ENCODE measurements at regions not wholly inside any gene's neighbourhood (a gene's known extent, or its start where the extent isn't known, plus 50 kb on each side); places are given as distances from the start of the nearest gene placed in this dataset.
"Not testable (repeated sequence)": the region's sequence is repeated elsewhere in the genome, so short reads cannot be mapped to it uniquely, and the experiment has no call there.

DNA sequence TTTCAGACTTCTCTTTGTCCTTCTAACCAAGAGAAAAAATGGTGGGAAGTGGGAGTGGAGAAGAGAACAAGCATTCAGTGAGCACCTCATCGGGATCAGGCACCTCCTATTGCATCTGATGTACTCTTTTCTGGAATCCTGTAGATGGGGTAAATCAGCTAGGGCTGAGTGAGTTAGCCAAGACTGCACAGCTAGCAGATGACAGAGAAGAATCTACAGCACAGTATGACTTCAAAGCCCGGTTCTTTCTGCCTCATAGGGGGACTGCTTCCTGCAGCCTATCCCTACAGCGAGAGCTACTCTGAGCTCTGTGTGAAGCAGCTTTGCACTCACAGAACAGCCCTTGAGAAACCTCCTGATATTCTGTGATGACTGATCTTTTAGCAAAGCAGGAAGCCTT is 275.2 kb upstream of the MEIS2 start:
- 17% methylated on average over 1 of the region's 3 CpGs for WGBS (ENCODE audit: insufficient coverage)
- no peak for DNase-seq (ENCODE audit: low read depth in 4 of 6, low spot score in 6 of 6)

DNA sequence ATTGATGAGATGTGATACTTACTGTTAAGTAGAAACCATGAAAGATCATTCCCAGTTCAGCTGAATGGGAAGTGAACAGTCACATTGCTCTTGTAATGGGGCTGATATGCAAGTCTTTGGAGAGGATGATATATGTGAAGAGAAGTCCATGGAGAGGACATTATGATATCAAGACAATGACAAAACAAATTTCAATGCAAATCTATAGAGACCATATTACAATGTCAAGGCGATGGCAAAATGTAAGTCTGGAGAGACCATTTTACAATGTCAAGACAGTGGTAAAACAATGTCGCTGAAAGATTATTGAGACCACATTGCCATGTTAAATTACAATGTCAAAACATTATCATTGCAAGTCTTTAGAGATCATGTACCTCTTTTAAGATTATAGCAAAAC is 277.1 kb upstream of the MEIS2 start:
- Histone ChIP-seq H3K9me3 (ENCODE audit: control insufficient read depth, insufficient read depth, low read length) (no peaks in the 10 kb centered on the region), H3K36me3 (ENCODE audit: control insufficient read depth, insufficient read depth, low read length) (no peaks in the 10 kb centered on the region), H3K4me3 (ENCODE audit: low read depth, low read length) (no peak overlapping the region), H3K4me1 (ENCODE audit: control insufficient read depth, insufficient read depth, low read length) (no peaks in the 10 kb centered on the region), H3K27ac (ENCODE audit: low read depth, low read length) (no peak overlapping the region), H3K27me3 (ENCODE audit: control insufficient read depth, insufficient read depth, low read length) (no peaks in the 10 kb centered on the region)
- DNase-seq (ENCODE audit: low read depth in 4 of 6, low spot score in 6 of 6) = no peak
- no CpG with 5 or more reads among the region's 2 CpGs for WGBS (ENCODE audit: insufficient coverage)

More for the DNA sequence above, 275.2 kb upstream of the MEIS2 start:
- Histone ChIP-seq H3K4me1 (ENCODE audit: control insufficient read depth, insufficient read depth, low read length) (no peaks in the 10 kb centered on the region), H3K4me3 (ENCODE audit: low read depth, low read length) (no peak overlapping the region), H3K27ac (ENCODE audit: low read depth, low read length) (no peak overlapping the region), H3K9me3 (ENCODE audit: control insufficient read depth, insufficient read depth, low read length) (no peaks in the 10 kb centered on the region), H3K36me3 (ENCODE audit: control insufficient read depth, insufficient read depth, low read length) (no peaks in the 10 kb centered on the region), H3K27me3 (ENCODE audit: control insufficient read depth, insufficient read depth, low read length) (no peaks in the 10 kb centered on the region)

GRCh38 chr15:37394402-37395099 is 294.2 kb upstream of the MEIS2 start:
- no peaks in the 10 kb centered on the region for H3K36me3 ChIP-seq (ENCODE audit: control insufficient read depth, insufficient read depth, low read length)
- whole genome bisulfite sequencing (ENCODE audit: insufficient coverage) = no CpG with 5 or more reads among the region's 3 CpGs
- H3K4me1 ChIP-seq (ENCODE audit: control insufficient read depth, insufficient read depth, low read length) = no peaks in the 10 kb centered on the region
- no peak overlapping the region for H3K4me3 ChIP-seq (ENCODE audit: low read depth, low read length)
- H3K27me3 ChIP-seq (ENCODE audit: control insufficient read depth, insufficient read depth, low read length) = no peaks in the 10 kb centered on the region
- DNase-seq (ENCODE audit: low read depth in 4 of 6, low spot score in 6 of 6) = no peak
- peaks cover 2% of the 10 kb centered on the region for H3K9me3 ChIP-seq (ENCODE audit: control insufficient read depth, insufficient read depth, low read length)
- no peak overlapping the region for H3K27ac ChIP-seq (ENCODE audit: low read depth, low read length)

DNA sequence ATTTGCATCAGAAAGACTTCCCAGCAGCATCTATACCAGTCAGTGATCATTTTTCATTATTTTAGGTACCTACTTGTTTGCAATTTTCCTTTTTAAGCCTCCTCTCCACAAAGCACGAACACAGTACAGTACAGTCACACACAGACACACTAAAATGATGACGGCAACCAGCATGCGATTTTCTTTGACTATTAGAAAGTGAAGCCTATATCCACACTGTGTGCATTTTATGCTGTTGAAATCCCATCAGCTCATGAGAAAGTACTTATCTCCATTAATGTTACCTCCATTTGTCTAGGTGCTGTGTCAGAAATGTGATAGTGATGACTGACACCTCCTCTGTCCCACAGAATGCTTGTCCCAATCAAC is 294.7 kb upstream of the MEIS2 start:
- no peak for DNase-seq (ENCODE audit: low read depth in 4 of 6, low spot score in 6 of 6)
- no peak overlapping the region for H3K4me3 ChIP-seq (ENCODE audit: low read depth, low read length)
- no peaks in the 10 kb centered on the region for H3K4me1 ChIP-seq (ENCODE audit: control insufficient read depth, insufficient read depth, low read length)
- H3K27ac ChIP-seq (ENCODE audit: low read depth, low read length) = no peak overlapping the region
- WGBS (ENCODE audit: insufficient coverage) = 100% methylated on average over 1 of the region's 3 CpGs
- no peaks in the 10 kb centered on the region for H3K27me3 ChIP-seq (ENCODE audit: control insufficient read depth, insufficient read depth, low read length)
- no peaks in the 10 kb centered on the region for H3K36me3 ChIP-seq (ENCODE audit: control insufficient read depth, insufficient read depth, low read length)
- H3K9me3 ChIP-seq (ENCODE audit: control insufficient read depth, insufficient read depth, low read length) = no peaks in the 10 kb centered on the region

DNA sequence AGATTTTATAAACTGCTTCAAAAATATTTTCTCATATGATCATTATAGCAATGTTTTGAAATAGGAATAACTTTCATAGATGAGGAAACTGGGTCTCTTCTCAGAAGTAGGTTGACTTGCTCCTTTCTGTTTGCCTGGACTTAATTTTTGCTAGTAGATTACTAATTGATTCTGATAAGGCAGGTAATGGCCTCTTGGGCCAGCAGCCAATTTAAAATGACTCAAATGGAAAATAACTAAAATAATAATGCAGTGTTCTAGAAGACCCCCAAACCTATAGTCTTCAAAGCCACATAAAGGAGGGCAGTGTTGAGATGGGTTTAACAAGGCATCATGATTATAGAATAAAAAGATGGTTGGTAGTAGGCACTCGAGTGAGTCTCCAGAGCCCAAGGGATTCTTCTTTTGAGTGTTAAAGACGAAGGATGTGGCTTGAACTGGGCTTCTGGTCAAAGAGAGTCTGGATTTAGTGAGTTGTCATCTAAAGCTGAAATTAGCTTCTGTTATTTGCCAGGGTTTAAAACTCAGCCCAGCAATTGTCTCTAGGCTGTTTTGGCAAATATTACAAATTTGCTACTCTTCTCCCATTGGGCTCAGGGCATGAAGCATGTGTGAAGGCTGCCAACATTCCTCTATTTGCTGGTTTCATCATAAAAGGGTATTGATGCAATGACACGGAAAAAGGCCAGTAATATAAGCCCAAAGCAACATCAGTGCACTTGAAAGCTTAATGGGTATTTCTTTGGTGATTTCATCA is 297.1 kb upstream of the MEIS2 start:
- H3K4me3 ChIP-seq (ENCODE audit: low read depth, low read length) = no peak overlapping the region
- H3K4me1 ChIP-seq (ENCODE audit: control insufficient read depth, insufficient read depth, low read length) = no peaks in the 10 kb centered on the region
- WGBS (ENCODE audit: insufficient coverage) = 86% methylated on average over 2 of the region's 3 CpGs
- peak in 1 of 6 donors; percentile 68 for DNase-seq (ENCODE audit: low read depth in 4 of 6, low spot score in 6 of 6)
- no peak overlapping the region for H3K27ac ChIP-seq (ENCODE audit: low read depth, low read length)
- H3K27me3 ChIP-seq (ENCODE audit: control insufficient read depth, insufficient read depth, low read length) = no peaks in the 10 kb centered on the region
- no peaks in the 10 kb centered on the region for H3K9me3 ChIP-seq (ENCODE audit: control insufficient read depth, insufficient read depth, low read length)
- H3K36me3 ChIP-seq (ENCODE audit: control insufficient read depth, insufficient read depth, low read length) = no peaks in the 10 kb centered on the region

DNA sequence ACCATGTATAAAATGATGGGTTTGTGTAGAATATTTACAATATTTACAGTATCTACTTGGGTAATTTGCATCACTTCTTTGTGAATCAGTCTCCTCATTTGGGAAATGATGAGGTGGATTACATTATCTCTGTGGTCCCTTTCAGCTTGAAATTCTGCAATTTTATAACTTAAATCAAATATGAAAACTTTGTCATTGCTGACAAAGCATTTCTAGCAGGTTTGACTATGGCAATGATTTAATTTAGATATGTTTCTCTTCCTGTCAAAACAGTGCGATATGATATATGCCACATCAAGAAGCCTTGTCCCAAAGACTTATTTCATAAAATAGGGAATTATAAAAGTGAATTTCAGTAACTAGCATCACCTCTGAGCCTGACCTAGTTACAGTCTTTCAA is 315.8 kb upstream of the MEIS2 start:
- H3K4me3 ChIP-seq (ENCODE audit: low read depth, low read length) = no peak overlapping the region
- H3K27me3 ChIP-seq (ENCODE audit: control insufficient read depth, insufficient read depth, low read length) = no peaks in the 10 kb centered on the region
- no peak overlapping the region for H3K27ac ChIP-seq (ENCODE audit: low read depth, low read length)
- H3K9me3 ChIP-seq (ENCODE audit: control insufficient read depth, insufficient read depth, low read length) = no peaks in the 10 kb centered on the region
- H3K4me1 ChIP-seq (ENCODE audit: control insufficient read depth, insufficient read depth, low read length) = no peaks in the 10 kb centered on the region
- WGBS (ENCODE audit: insufficient coverage) = no CpG with 5 or more reads among the region's 1 CpG
- DNase-seq (ENCODE audit: low read depth in 4 of 6, low spot score in 6 of 6) = no peak
- H3K36me3 ChIP-seq (ENCODE audit: control insufficient read depth, insufficient read depth, low read length) = no peaks in the 10 kb centered on the region

DNA sequence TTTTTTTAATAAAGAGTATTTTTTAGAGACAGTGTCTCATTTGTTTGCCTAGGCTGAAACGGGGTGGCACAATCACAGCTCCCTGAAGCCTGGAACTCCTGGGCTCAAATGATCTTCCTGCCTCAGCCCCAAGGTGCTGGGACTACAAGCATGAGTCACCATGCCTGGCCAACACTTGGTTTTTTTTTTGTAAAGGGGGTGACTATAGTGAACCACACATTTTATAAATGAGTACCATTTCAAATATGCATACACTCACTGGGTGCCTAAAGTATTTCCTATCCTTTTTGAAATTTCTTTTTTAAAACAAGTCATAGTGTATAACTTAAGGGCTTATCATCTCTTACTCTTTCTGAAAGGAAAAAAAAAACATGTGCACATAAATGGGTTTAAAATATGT is 325.2 kb upstream of the MEIS2 start:
- Histone ChIP-seq H3K9me3 (ENCODE audit: control insufficient read depth, insufficient read depth, low read length) (no peaks in the 10 kb centered on the region), H3K4me1 (ENCODE audit: control insufficient read depth, insufficient read depth, low read length) (no peaks in the 10 kb centered on the region), H3K4me3 (ENCODE audit: low read depth, low read length) (no peak overlapping the region), H3K36me3 (ENCODE audit: control insufficient read depth, insufficient read depth, low read length) (no peaks in the 10 kb centered on the region), H3K27ac (ENCODE audit: low read depth, low read length) (no peak overlapping the region), H3K27me3 (ENCODE audit: control insufficient read depth, insufficient read depth, low read length) (no peaks in the 10 kb centered on the region)
- 88% methylated on average over 1 of the region's 1 CpG for WGBS (ENCODE audit: insufficient coverage)
- no peak for DNase-seq (ENCODE audit: low read depth in 4 of 6, low spot score in 6 of 6)

- 92% methylated on average over 8 of the region's 12 CpGs for WGBS (ENCODE audit: insufficient coverage)
These were observed 327.0 kb upstream of the MEIS2 start for GRCh38 chr15:37427393-37427792.

DNA sequence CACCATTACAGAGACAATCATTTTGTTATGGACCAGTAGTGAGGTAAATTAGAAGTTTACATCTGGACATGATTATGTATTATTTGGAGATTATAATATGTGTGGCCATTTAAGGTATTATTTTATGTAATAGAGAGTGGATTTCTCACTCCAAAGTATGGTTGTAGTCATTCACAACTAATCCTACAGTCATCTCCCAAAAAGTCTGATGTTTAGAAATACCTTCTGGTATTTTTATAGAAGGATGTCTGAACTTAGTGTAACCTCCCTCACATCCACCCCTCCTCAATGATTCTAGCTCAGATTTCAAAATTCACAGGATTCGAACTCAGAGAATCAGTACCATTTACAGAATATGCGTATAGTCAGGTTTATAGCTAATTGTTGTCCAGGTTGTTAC is 346.6 kb upstream of the MEIS2 start:
- no peak overlapping the region for H3K4me3 ChIP-seq (ENCODE audit: low read depth, low read length)
- H3K9me3 ChIP-seq (ENCODE audit: control insufficient read depth, insufficient read depth, low read length) = no peaks in the 10 kb centered on the region
- no peak for DNase-seq (ENCODE audit: low read depth in 4 of 6, low spot score in 6 of 6)
- no peaks in the 10 kb centered on the region for H3K4me1 ChIP-seq (ENCODE audit: control insufficient read depth, insufficient read depth, low read length)
- WGBS (ENCODE audit: insufficient coverage) = no CpG with 5 or more reads among the region's 2 CpGs
- no peaks in the 10 kb centered on the region for H3K27me3 ChIP-seq (ENCODE audit: control insufficient read depth, insufficient read depth, low read length)
- H3K27ac ChIP-seq (ENCODE audit: low read depth, low read length) = no peak overlapping the region
- no peaks in the 10 kb centered on the region for H3K36me3 ChIP-seq (ENCODE audit: control insufficient read depth, insufficient read depth, low read length)

More at GRCh38 chr15:37427393-37427792, 327.0 kb upstream of the MEIS2 start:
- not testable (repeated sequence) for H3K27me3 ChIP-seq (ENCODE audit: control insufficient read depth, insufficient read depth, low read length); H3K4me1 ChIP-seq (ENCODE audit: control insufficient read depth, insufficient read depth, low read length); DNase-seq (ENCODE audit: low read depth in 4 of 6, low spot score in 6 of 6); H3K36me3 ChIP-seq (ENCODE audit: control insufficient read depth, insufficient read depth, low read length); H3K9me3 ChIP-seq (ENCODE audit: control insufficient read depth, insufficient read depth, low read length); H3K27ac ChIP-seq (ENCODE audit: low read depth, low read length); H3K4me3 ChIP-seq (ENCODE audit: low read depth, low read length)

- Histone ChIP-seq H3K27me3 (ENCODE audit: control insufficient read depth, insufficient read depth, low read length) (no peaks in the 10 kb centered on the region), H3K27ac (ENCODE audit: low read depth, low read length) (no peak overlapping the region), H3K9me3 (ENCODE audit: control insufficient read depth, insufficient read depth, low read length) (peaks cover 5% of the 10 kb centered on the region), H3K4me3 (ENCODE audit: low read depth, low read length) (no peak overlapping the region), H3K36me3 (ENCODE audit: control insufficient read depth, insufficient read depth, low read length) (no peaks in the 10 kb centered on the region), H3K4me1 (ENCODE audit: control insufficient read depth, insufficient read depth, low read length) (no peaks in the 10 kb centered on the region)
- WGBS (ENCODE audit: insufficient coverage) = 75% methylated on average over 1 of the region's 1 CpG
- DNase-seq (ENCODE audit: low read depth in 4 of 6, low spot score in 6 of 6) = no peak
These were observed 352.1 kb upstream of the MEIS2 start for GRCh38 chr15:37452498-37452897.
